SU-DHL-6 (cell line): ENCODE measurements at regions not wholly inside any gene's neighbourhood (a gene's known extent, or its start where the extent isn't known, plus 50 kb on each side); places are given as distances from the start of the nearest gene placed in this dataset.

Experiments used
- CTCF ChIP-seq: fragments of 200-600 bp; sonication (generic); IDR thresholded peaks from one replicate; pipeline ENCODE4 v1.5.1; 2017; ENCODE audit warnings: antibody characterized with exemption, mild to moderate bottlenecking, low read length, moderate library complexity; ENCODE audit not compliant: insufficient read depth, poor library complexity, severe bottlenecking
- EZH2phosphoT487 ChIP-seq: fragments of 200-600 bp; sonication (generic), shearing (Covaris generic); conservative IDR thresholded peaks from 2 replicates; pipeline ENCODE4 v1.6.1; 2018; ENCODE audit warnings: mild to moderate bottlenecking, antibody characterized with exemption, low read length, moderate library complexity, mixed read lengths

GRCh38 chr10:124220971-124221355 is 127.6 kb upstream of the CHST15 start:
- TF ChIP-seq CTCF (no peak), EZH2phosphoT487 (no peak)
